Gastroesophageal sphincter (tissue), 3 donors: ENCODE measurements at regions not wholly inside any gene's neighbourhood (a gene's known extent, or its start where the extent isn't known, plus 50 kb on each side); places are given as distances from the start of the nearest gene placed in this dataset.

Source experiments
- POLR2A ChIP-seq, 2 donors: fragments of 450-650 bp; IDR thresholded peaks; one replicate each; pipeline ENCODE4 v1.6.1; 2017; ENCODE audit warnings: antibody characterized with exemption in 2 of 2, mild to moderate bottlenecking in 2 of 2, moderate library complexity in 1 of 2
- POLR2AphosphoS5 ChIP-seq: sonication (generic); formaldehyde crosslinking; IDR thresholded peaks from one replicate; pipeline ENCODE4 v1.6.1; 2017; ENCODE audit warnings: antibody characterized with exemption
- TF ChIP-seq, protein P1 (sequence below), 4 experiments: fragments of 200-600 bp in 2 of 4; fragments of 450-650 bp in 2 of 4; sonication (generic) in 1 of 4; IDR thresholded peaks; one replicate each; pipeline ENCODE4 v1.5.1; 2017 to 2019; ENCODE audit warnings: antibody characterized with exemption in 4 of 4, mild to moderate bottlenecking in 2 of 4, moderate library complexity in 2 of 4

DNA sequence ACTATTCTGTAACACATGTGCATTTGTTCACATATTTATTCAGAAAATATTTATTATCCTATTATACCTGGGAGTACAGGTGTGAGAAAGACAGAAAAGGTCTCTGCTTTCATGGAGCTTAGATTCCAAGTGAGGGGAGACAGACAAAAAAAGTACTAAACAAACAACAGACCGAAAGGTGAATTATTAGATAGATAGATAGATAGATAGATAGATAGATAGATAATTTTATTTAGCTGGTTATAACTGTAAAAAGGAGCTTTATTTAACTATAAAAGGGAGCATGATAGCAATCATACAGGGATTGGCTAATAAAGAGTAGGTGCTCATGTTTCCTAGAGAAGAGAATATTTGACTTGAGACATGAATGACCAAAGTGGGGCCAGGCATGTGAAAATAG, 119.4 kb downstream of the TNFSF18 start:
- TF ChIP-seq POLR2AphosphoS5 (no peak), POLR2A (IDR thresholded peaks at IDR 0.05) (no peak)
- TF ChIP-seq, protein P1, sequence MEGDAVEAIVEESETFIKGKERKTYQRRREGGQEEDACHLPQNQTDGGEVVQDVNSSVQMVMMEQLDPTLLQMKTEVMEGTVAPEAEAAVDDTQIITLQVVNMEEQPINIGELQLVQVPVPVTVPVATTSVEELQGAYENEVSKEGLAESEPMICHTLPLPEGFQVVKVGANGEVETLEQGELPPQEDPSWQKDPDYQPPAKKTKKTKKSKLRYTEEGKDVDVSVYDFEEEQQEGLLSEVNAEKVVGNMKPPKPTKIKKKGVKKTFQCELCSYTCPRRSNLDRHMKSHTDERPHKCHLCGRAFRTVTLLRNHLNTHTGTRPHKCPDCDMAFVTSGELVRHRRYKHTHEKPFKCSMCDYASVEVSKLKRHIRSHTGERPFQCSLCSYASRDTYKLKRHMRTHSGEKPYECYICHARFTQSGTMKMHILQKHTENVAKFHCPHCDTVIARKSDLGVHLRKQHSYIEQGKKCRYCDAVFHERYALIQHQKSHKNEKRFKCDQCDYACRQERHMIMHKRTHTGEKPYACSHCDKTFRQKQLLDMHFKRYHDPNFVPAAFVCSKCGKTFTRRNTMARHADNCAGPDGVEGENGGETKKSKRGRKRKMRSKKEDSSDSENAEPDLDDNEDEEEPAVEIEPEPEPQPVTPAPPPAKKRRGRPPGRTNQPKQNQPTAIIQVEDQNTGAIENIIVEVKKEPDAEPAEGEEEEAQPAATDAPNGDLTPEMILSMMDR (IDR thresholded peaks at IDR 0.05): no peak
